ENCODE measurements at regions not wholly inside any gene's neighbourhood (a gene's known extent, or its start where the extent isn't known, plus 50 kb on each side); places are given as distances from the start of the nearest gene placed in this dataset.
"Not testable (repeated sequence)": the region's sequence is repeated elsewhere in the genome, so short reads cannot be mapped to it uniquely, and the experiment has no call there.

DNA sequence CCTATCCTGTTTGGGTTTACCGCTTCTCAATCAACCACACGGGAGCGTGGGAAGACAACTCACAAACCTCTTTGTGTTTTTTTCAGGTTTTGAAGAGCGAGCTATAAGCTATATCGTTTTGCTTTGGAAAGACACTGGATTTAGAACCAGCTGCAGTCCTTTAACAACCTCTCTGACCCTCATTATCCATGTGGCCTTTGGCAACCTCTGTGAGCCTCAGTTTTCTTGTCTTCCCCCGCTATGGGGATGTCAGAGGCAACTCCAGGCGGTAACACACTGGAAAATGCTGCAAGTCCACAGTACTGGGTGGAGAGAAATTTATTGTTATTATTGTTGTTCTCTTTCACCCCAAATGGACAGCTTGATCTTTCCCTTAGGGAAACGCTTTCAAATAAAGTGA, 100.0 kb downstream of the ETS2 start:
- DNase-seq = no peak

DNA sequence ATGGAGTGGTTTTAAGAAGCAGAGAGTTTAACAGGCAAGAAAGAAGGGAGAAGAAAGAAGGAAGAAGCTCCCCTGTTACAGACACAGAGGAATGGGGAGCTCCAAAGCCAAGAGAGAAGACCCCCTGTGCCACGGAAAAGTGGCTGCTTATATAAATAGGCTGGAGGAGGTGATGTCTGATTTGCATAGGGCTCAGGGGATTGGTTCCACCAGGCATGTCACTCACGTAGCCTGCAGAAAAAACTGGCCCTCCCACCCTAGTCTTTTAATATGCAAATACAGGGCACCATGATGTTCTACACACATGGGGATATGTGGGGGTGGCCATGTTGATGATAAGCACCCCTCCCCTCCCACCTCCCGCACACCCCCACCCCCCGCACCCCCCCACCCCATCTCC, 99.6 kb downstream of the ETS2 start:
- DNase-seq = no peak

DNA sequence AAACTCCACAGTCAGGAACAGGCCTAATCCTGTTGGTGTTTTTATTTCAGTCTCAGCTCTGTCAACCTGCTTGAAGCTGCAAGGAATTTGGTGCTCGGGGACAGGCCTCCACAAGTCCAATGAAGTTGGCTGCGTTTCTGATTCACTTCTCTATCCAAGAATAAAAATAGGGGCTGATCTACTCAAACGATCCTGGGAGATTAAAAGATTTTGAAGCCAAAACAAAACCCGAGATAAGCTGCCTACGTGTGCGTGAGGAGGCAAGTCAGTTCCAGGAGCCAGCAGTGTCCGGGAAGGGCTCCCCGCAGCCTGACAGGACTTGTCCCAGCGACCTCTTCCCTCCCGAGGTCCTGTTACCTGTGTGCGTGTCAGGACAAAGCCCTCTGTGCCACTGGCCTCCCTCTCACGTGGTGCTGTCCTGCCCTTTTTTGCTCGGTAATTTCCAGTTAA, 98.0 kb downstream of the ETS2 start:
- DNase-seq = no peak

DNA sequence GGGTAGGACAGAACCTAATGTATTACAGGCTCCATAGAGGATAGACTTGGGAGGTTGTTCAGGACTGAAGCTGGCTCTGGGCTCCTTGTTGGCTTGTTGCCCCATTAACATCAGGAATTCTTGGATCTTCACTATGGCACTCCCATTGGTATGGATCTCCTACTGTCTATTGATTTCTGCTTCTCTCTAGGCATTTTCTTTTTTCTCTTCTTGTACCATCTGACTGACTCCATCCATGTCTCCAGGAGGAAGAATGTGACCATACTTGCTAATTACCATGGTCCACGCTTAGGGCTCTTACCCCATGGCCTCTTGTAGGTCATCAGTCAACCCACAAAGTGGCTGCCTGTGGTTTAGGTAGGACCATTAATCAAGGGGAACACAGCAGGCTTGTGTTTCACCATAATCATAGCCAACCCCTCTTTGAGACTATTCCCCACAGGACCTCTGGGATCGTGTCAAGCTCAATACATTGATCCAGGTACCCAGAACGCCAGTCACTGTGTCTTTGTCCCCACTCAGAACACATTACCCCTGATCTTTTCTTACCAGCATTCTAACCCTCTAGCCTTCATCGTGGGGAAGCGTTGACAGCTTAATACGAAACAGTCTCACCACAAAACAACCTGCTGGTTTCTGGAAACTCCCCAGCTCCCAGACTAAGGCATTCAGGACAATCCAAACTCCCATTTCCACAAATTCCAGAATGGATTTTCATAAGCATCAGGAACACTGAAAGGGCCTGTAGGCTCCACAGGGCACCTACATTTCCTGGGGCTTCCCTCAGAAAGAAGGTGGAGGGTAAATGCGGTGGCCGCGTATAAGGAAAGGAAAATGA, 97.1 kb downstream of the ETS2 start:
- no peak for DNase-seq

DNA sequence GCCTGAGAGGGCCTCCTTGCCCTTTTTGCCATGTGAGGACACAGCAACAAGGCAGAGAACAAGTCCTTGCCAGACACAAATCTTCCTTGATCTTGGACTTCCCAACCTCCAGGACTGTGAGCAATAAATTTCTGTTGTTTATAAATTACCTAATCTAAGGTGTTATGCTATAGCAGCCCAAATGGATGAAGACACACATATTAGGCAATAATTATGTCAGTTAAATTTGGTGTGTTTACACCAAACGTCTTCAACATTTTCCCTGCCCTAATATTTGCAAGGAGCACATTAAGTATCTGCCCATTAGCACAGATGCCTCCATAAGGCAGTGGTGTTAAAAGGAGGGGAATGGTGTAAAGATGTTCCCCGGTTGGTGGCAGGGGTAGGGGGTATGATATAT, 94.8 kb downstream of the ETS2 start:
- DNase-seq = no peak

DNA sequence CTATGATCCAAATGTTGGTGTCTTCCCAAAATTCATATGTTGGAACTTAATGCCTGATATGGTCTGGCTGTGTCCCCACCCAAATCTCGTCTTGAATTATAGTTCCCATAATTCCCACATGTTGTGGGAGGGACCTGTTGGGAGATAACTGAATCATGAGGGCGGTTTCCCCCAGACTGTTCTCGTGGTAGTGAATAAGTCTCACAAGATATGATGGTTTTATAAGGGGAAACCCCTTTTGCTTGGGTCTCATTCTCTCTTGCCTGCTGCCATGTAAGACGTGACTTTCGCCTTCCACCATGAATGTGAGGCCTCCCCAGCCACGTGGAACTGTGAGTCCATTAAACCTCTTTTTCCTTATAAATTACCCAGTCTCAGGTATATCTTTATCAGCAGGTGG, 94.3 kb downstream of the ETS2 start:
- not testable (repeated sequence) for DNase-seq

DNA sequence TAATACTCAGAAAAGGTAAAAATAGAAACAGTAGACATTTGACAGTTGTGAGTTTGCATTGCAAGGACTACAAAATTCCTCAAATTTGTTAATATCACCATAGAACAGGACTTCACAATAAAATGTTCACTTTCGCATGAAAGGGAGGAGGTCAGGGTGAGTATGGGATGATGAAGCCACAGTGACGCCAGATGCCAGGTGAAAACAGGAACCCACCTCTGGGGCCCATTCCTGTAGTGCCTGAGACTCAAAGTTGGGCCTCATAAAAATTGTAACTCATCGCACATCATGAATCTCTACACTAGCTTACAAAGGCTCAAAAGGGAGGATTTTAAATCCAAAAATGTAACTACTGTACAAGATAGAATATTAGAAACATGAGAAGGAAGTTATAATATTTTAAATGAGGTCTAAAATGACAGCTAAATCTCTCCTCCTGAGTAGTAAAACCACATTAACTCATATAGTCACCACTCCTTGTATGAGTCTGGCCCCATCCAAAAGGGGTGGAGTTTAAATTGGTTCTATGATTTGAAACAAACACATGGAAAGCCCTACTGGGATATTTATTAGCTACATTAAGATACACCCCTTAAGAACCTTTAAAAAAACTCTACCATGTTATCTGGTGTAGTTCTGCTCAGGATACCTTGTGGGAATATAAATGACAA, 93.7 kb downstream of the ETS2 start:
- no peak for DNase-seq

DNA sequence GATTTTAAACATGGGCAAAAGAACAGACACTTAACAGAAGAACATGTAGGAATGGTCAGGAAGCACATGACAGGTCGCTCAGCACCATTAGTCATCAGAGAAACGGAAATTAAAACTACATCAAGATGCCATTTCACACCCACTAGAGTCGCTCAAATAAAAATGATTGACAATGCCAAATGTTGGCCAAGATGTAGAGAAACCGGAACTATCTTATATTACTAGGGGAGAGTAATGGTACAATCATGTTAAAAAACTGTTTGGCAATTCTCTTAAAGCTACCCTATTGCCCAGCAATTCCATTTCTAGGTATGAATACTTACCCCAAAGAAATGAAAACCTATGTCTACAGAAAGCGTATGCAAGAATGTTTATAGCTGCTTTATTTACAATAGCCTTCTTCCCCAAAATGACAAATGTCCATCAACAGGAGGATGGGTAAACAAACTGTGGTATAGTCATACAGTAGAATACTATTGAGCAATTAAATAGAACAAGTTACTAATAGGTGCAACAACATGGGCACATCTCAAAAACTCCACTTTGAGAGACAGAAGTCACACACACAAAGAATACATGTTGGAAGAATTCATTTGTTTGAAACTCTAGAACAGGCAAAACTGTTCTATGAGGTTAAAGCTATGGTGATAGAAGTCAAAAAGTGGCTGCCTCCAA, 92.8 kb downstream of the ETS2 start:
- no peak for DNase-seq

DNA sequence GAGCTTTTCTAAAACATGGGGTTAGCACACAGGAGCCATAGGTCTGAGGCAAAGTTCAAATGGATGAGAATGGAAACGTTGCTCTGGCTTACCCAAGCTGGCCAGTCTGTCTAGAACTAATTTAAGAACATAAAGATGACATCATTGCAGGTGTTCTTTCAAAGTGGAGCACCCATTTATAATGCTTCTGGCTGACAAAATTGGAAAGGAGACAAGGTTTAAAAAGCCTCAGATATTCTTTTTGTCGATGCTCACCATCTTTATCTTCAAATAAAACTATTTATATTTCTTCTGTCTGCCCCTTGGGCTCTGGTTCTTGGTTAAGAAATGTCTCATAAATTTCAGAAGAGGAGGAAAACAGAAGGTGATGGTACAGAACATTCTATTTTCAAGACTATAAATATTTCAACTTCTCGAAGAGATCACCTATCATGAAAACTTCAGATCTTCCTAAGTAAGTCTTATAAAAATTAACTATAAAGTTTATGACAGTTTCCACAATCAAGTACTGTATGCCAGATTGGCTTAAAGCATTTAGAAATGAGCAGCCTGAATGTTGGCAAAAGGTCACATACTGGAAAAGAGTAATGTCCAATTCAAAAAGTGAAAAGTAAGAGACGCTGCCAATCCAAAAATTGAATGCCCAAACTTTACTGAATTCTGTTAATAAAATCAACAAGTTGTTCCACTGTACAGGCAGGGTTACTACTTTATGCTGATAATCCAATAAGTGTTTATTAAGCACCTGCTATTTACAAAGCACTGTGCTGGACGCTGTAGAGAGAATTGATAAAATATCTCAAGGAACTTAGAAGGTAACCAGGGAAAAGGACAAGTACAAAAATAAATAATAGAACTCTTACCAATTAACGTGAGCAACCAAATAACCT, 92.0 kb downstream of the ETS2 start:
- DNase-seq = no peak

DNA sequence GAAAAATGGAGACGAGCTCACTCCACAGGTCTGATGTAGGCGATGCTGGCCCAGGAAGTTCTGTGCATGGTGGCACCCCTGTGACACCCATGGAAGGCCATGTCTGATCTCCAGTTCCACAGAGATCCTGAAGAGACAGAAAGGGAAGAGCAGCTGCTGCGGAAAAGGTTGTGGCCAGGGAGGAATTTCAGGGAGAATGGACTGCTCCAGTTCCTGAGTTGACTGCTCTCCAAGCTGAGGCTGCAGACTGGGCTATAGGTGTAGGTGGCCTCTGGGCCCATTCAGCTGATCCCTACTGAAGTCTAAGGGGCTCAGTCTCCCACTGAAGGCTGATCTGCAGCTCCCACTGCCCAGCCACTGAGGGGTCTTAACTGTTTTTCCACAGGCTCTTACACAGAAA, 89.2 kb downstream of the ETS2 start:
- no peak for DNase-seq

DNA sequence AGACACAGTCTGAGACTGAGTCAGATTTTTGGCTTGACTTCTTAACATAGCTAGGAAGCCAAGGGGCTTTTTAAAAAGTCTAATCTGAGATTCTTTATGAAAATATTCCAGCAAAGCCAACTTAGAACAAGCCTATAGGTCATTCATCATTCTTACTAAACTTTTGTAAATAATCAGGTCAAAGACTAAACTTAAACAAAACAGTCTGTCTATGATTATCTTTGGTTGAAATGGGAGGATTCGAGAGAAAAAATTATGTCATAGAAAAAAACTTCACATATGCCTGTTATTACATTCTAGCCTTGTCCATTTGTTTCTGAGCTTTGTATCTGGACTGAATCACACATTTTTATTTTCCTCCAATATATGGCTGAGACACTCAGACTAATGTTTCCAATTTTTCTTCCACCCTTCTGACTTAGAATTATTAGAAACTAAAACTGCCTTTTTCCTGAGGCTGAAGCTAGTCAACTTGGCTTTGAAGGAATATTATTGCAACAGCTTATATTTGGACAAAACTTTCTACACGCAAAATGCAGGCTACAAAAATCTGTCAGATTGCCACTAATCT, 83.3 kb downstream of the ETS2 start:
- no peak for DNase-seq

DNA sequence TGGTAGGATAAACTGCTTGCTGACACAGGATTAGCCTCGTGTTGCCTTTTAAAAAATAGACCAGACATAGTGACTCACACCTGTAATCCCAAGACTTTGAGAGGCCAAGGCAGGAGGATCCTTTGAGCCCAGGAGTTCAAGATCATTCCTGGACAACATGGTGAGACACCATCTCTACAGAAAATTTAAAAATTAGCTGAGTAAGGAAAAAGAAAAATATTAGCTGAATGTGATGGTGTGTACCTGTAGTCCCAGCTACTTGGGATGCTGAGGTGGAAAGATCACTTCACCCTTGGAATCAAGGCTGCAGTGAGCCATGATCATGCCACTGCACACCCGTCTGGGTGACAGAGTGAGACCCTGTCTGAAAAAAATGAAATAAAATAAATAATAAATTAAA, 82.0 kb downstream of the ETS2 start:
- no peak for DNase-seq

DNA sequence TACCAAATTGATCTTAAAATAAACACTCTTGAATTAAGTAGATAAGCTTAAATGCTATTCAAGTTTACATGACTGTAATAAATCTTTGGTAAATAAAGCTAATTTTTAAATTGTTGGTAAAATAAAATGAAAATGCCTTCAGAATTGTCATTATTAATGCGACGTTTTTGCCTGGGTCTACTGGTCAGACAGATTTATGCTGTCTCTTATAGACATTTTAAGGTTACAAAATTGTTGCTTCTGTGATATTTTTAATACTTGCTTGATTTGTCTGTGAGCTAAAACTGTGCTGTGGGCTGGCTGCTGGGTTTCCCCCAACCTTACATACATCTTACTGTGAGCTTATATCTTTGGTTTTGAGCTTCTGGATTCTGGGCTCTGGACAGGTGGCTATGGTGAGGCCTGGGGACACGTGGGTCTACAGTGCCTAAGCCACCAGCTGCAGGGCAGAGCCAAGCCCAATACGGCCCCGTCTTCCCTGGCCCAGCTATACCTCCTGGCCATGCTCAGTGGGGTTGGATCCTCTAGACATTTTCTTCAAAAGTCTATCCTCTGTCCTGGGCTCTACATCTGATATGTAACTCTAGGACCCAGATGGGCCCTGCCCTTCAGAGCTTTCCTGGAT, 81.4 kb downstream of the ETS2 start:
- DNase-seq = no peak

DNA sequence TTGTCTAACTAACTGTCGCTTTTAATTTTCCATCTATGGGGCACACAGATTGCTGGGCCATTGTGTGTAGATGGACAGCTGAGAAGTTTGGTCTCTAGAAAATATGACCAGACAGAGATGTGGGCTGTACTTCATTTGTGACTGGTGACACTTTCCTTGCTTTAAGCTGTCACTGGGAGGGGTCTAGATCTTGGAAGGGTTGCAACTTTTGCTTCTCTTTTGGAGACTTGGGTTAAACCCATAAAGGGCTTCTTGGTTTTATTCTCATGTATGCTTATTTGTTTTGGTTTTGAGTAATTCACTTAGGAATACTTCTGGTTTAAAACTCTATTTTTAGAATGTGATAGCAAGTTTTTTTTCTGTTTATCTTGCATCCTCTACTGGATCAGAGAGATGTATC, 80.2 kb downstream of the ETS2 start:
- no peak for DNase-seq

DNA sequence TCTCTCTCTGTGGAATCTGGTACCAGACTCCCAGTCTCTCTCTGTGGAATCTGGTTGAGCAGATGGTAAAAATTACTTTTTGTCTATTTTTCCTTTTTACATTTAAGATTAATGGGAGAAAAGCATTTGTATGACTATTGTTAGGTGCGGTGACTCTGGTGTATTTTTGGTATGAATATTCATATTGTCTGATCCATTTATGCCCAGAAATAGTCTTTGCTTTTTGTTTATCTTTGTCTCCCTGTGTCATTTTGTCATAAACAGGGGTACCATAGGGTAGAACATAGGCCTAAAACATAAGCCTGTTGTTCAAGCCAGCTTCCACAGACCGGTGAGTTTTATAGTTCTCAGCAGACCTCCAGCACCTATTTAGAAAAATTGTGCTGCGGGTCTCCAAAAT, 78.7 kb downstream of the ETS2 start:
- DNase-seq = no peak

DNA sequence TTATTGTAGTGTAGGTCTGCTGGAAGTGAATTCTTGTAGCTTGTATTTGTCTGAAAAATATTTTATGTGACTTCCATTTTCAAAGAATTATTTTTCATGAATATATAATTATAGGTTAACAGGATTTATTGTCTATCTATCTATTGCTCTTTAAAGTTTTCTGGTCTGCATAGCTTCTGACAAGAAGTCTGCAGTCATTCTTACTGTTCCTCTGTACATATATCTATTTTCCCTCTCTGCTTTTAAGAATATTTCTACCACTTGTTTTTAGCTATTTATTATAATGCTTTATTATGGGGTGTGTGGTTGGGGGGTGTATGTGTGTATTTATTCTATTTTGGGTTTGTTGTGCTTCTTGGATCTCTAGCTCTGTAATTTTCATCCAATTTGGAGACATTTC, 77.4 kb downstream of the ETS2 start:
- DNase-seq = no peak

DNA sequence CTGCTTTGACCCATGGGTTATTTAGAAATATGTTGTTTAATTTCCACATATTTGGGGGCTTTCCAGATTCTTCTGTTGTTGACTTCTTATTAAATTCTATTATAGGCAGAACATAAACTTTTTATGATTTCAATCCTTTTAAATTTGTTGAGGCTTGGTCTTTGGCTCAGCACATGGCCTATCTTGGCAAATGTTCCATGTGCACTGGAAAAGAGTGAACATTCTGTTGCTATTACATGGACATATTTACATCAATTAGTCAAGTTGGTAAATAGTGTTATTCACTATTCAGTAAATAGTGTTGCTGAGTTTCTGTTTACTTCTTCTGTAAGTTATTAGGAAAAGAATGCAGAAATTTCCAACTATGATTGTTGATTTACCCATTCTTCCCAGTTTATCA, 75.4 kb downstream of the ETS2 start:
- DNase-seq = no peak

DNA sequence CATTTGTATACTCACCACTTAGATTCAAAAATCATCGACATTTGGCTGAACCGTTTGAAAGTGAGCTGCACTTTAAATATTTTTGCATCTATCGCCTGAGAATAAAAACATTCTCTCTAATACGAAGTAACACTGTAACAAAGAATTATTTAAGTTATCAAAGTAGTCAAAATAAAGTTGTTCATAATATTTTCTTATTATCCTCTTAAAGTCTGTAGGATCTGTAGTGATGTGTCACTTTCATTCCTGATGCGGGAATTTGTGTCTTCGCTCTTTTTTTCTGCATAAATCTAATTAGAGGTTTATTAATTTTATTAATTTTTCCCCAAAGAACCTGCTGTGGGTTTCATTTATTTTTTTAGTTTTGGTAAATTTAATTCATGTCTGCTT, 74.8 kb downstream of the ETS2 start:
- DNase-seq = no peak

DNA sequence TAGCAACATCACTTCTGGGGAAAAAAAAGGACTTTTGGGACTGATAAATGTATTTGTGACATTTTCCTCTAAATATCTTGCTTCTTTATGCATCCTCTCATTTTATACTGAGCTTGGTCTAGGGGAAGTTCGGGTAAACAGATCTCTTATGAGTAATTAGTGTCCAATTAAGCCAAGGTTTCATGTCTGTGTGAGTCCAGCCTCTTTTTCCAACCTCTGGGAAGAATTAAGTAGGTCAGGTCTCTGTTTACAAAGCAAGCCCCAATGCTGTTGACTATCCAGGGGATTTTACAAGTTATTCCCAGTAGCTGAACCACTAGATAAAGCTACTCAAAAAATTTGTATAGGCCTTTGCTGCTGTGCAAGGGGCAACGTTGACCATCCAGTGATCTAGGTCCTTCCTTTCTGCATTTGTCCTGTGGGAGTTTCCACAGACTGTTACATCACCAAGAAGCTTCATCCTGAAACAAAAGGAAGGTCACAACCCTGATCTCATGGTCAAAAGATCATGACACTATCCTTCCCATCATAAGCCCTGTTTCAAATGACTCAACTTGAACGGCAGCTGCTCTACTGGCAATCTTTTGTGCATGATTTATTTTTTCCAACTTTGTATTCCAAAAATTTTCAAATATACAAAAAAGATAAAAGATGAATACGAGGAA, 74.3 kb downstream of the ETS2 start:
- DNase-seq = no peak

DNA sequence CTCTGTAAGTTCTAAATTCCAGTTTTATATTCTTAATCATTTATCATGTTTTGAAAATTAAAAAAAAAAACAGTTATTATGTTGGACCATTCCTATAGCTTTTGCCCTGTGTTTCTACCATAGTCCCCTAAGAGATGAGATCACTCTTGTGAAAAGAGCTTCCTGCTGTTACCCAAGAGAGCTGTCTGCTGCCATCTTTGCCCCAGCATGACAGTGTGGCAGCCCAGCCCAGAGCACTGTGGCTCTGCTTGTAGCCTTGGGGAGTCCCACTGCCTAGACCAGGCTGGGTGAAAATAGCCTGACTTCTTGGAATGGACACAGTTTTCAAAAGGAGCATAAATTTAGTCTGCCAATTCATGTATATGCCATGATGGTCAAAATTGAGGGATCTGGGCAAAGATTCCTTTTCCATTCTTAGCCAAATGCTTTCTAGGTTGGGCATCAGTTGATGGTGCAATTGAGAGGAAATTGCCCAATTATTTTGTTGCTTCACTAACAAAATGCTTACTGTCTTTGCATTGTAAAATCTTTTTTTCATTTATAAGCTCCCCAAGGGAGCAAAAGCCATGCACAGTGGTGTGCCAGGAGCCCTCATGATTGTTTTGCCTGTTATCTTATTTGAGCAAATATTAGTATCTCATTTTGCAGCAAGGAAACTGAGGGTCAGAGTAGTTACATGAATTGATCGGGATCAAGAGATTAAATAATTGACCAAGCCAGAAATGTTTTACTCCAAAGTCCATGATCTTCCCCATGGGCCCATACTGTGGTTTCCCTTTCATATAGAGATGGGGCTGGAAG, 72.8 kb downstream of the ETS2 start:
- DNase-seq = no peak
